HG03280 (cell line): ENCODE measurements at regions not wholly inside any gene's neighbourhood (a gene's known extent, or its start where the extent isn't known, plus 50 kb on each side); places are given as distances from the start of the nearest gene placed in this dataset.
A peak's percentile ranks its signal among the peaks of the same experiment; 100 is the strongest.

Source experiments
- ATAC-seq: cut with Tn5 transposase; IDR thresholded peaks from one replicate; pipeline ENCODE4 v1.9.1; 2021; ENCODE audit warnings: mild to moderate bottlenecking, moderate library complexity; ENCODE audit not compliant: unreplicated experiment

- peak; percentile 95 for ATAC-seq
Observed at GRCh38 chr4:18366892-18367291, 345.3 kb upstream of the LCORL start.

GRCh38 chr4:18366136-18366535 lies 344.6 kb upstream of the LCORL start:
- no peak for ATAC-seq

- no peak for ATAC-seq
Observed at GRCh38 chr4:18343581-18343980, 322.0 kb upstream of the LCORL start.

- no peak for ATAC-seq
Observed at GRCh38 chr4:18342847-18343246, 321.3 kb upstream of the LCORL start.

GRCh38 chr4:18321956-18322530 lies 300.5 kb upstream of the LCORL start:
- ATAC-seq: no peak

- ATAC-seq: no peak
Observed at GRCh38 chr4:18319431-18319830, 297.9 kb upstream of the LCORL start.

- no peak for ATAC-seq
Observed at GRCh38 chr4:18318682-18319388, 297.3 kb upstream of the LCORL start.

- no peak for ATAC-seq
Observed at GRCh38 chr4:18314731-18315130, 293.2 kb upstream of the LCORL start.

- no peak for ATAC-seq
Observed at GRCh38 chr4:18297684-18298083, 276.1 kb upstream of the LCORL start.

- ATAC-seq: no peak
Observed at GRCh38 chr4:18296411-18296810, 274.9 kb upstream of the LCORL start.

- ATAC-seq: no peak
Observed at GRCh38 chr4:18294846-18295245, 273.3 kb upstream of the LCORL start.

GRCh38 chr4:18294021-18294420 lies 272.5 kb upstream of the LCORL start:
- no peak for ATAC-seq

GRCh38 chr4:18292411-18292810 lies 270.9 kb upstream of the LCORL start:
- no peak for ATAC-seq

GRCh38 chr4:18291981-18292380 lies 270.4 kb upstream of the LCORL start:
- no peak for ATAC-seq

GRCh38 chr4:18291256-18291655 lies 269.7 kb upstream of the LCORL start:
- no peak for ATAC-seq

GRCh38 chr4:18285357-18285756 lies 263.8 kb upstream of the LCORL start:
- no peak for ATAC-seq

GRCh38 chr4:18278244-18278643 lies 256.7 kb upstream of the LCORL start:
- no peak for ATAC-seq

- no peak for ATAC-seq
Observed at GRCh38 chr4:18262832-18263231, 241.3 kb upstream of the LCORL start.

- ATAC-seq: no peak
Observed at GRCh38 chr4:18252052-18252451, 230.5 kb upstream of the LCORL start.

GRCh38 chr4:18250564-18250963 lies 229.0 kb upstream of the LCORL start:
- no peak for ATAC-seq

GRCh38 chr4:18248611-18249010 lies 227.1 kb upstream of the LCORL start:
- no peak for ATAC-seq

GRCh38 chr4:18247189-18247588 lies 225.6 kb upstream of the LCORL start:
- ATAC-seq: no peak
